IgD-negative memory B cell (primary cell): ENCODE measurements at regions not wholly inside any gene's neighbourhood (a gene's known extent, or its start where the extent isn't known, plus 50 kb on each side); places are given as distances from the start of the nearest gene placed in this dataset.
A peak's percentile ranks its signal among the peaks of the same experiment; 100 is the strongest.
"Not testable (repeated sequence)": the region's sequence is repeated elsewhere in the genome, so short reads cannot be mapped to it uniquely, and the experiment has no call there.

Source experiments
- H3K27ac Mint-ChIP-seq, 3 donors: one replicate each; pipeline ENCODE4 v1.8.0; 2020 to 2022; ENCODE audit warnings: mild to moderate bottlenecking in 3 of 3, mixed read lengths in 3 of 3, moderate library complexity in 1 of 3
- H3K27me3 Mint-ChIP-seq: one replicate; pipeline ENCODE4 v1.8.0; 2021; ENCODE audit warnings: mixed read lengths
- H3K36me3 Mint-ChIP-seq: one replicate; pipeline ENCODE4 v1.8.0; 2020; ENCODE audit warnings: mild to moderate bottlenecking, mixed read lengths
- H3K4me1 Mint-ChIP-seq, 3 donors: one replicate each; pipeline ENCODE4 v1.8.0; 2020 to 2022; ENCODE audit warnings: mixed read lengths in 3 of 3, mild to moderate bottlenecking in 1 of 3
- H3K4me3 Mint-ChIP-seq, 4 donors: one replicate each; pipeline ENCODE4 v1.8.0; 2020 to 2022; ENCODE audit warnings: mild to moderate bottlenecking in 4 of 4, mixed read lengths in 4 of 4, moderate library complexity in 3 of 4
- H3K9me3 Mint-ChIP-seq, 3 donors: one replicate each; pipeline ENCODE4 v1.8.0; 2020 to 2021; ENCODE audit warnings: mixed read lengths in 3 of 3, mild to moderate bottlenecking in 1 of 3

DNA sequence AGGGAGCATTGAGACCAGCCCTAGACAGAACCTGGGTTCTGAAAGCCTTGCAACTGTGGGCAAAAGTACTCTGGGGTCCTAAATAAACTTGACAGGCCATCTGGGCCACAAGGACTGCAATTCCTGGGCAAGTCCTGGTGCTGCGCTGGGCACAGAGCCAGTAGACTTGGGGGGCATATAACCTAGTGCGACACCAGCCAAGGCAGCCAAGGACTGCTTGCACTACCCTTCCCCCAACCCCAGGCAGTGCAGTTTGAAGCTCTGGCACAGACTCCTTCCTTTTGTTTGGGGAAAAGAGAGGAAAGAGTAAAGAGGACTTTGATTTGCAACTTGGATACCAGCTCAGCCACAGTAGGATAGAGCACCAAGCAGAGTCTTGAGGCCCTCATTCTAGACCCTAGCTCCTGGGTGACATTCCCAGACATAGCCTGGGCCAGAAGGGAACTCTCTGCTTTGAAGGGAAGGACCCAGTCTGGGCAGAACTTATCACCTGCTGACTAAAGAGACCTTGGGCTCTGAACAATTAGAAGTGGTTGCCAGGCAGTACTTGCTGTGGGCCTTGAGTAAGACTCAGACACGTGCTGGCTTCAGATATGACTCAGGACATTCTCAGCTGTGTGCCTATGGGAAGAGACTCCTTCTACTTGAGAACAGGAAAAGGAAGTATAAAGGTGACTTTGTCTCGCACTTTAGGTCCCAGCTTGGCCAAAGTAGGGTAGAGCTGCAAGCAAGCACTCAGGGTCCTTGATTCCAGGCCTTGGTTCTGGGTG is 522.8 kb downstream of the GLUD2 start:
- H3K4me3 Mint-ChIP-seq = peak overlapping the region in 1 of 4 donors; percentile 9
- no peak overlapping the region for H3K27ac Mint-ChIP-seq
- no peaks in the 10 kb centered on the region for H3K27me3 Mint-ChIP-seq
- no peaks in the 10 kb centered on the region for H3K36me3 Mint-ChIP-seq
- H3K9me3 Mint-ChIP-seq = no peaks in the 10 kb centered on the region
- H3K4me1 Mint-ChIP-seq = peaks cover 0 to 1% (median 0%) of the 10 kb centered on the region in 3 donors

DNA sequence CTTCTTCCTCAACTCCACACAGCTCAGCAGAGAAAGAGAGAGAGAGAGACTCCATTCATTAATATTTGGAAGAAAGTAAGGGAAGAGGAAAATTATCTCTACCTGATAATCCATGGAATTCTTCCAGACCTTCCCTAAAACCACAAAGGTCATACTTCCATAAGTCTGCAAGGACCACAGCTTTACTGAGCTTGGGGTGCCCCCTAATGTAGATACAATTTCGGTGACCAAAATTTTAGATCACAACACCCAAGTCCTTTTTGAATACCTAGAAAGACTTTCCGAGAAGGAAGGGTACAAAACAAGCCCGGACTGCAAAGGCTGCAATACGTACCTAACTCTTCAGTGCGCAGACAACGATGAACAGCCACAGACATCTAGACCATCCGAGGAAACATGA is 523.9 kb downstream of the GLUD2 start:
- no peak overlapping the region for H3K4me3 Mint-ChIP-seq
- no peaks in the 10 kb centered on the region for H3K9me3 Mint-ChIP-seq
- peaks cover 0 to 1% (median 0%) of the 10 kb centered on the region in 3 donors for H3K4me1 Mint-ChIP-seq
- no peaks in the 10 kb centered on the region for H3K27me3 Mint-ChIP-seq
- no peak overlapping the region for H3K27ac Mint-ChIP-seq
- H3K36me3 Mint-ChIP-seq = no peaks in the 10 kb centered on the region

DNA sequence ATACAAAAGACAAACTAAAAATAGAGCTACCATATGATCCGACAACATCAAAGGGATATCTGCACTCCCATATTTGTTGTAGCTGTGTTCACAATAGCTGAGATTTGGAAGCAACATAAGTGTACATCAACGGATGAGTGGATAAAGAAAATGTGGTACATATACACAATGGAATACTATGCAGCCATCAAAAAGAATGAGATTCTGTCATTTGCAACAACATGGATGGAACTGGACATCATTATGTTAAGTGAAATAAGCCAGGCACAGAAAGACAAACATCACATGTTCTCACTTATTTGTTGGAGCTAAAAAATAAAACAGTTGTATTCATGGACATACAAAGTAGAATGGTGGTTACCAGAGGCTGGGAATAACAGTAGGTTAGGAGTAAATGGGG is 527.0 kb downstream of the GLUD2 start:
- H3K36me3 Mint-ChIP-seq, H3K4me3 Mint-ChIP-seq, H3K4me1 Mint-ChIP-seq, H3K27ac Mint-ChIP-seq, H3K27me3 Mint-ChIP-seq, H3K9me3 Mint-ChIP-seq: not testable (repeated sequence)

DNA sequence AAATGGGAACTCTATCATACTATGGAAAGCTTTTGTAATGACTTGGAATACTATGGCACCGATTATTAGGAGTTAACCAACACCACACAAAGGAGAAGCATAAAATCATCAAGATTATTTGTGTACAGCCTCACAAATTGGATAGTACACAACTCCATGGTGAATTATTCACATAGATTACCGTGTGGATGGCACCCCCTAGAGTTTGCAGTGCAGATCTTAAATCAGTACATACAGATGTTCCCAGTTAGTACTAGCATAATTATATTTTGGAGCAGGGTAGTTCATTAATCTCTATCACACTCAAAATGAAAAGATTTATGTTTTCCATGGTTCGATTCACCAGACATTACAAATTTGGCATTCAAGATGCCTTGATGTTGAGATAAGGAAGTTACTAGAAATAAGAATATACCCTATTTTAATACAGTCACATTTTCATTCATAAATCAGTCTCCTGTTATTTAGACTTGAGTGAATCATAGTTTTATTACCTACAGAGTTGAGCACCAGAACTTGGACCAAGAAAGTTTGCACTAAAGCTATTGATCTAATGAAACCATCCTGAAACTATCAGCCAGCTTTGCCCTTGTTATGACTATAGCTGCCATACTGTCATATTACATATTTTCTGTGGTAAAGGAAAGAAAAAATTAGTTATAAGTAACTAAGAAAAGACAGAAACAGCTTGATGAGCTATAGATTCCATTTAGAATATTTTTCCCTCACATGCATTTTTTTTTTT is 531.8 kb downstream of the GLUD2 start:
- no peaks in the 10 kb centered on the region for H3K9me3 Mint-ChIP-seq

DNA sequence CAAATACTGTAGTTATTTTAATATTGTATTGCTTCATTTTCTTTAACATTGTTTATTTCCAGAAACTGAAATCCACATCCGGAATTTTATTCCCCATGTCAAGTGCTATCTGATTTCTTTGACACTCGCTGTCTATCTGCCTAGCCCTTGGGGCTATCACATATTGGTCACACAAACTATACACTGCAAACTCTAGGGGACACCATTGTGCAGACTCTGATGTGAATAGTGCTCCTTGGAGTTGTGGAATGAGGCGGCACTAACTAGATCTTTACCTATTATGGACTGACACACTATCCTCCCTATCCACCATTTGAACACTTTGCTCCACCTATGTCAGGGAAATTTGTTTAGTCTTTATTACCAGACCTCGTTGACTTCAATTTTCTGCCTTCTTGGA is 534.5 kb downstream of the GLUD2 start:
- H3K4me1 Mint-ChIP-seq = no peaks in the 10 kb centered on the region
- no peaks in the 10 kb centered on the region for H3K9me3 Mint-ChIP-seq
- H3K27ac Mint-ChIP-seq = no peak overlapping the region
- no peak overlapping the region for H3K4me3 Mint-ChIP-seq
- no peaks in the 10 kb centered on the region for H3K27me3 Mint-ChIP-seq
- H3K36me3 Mint-ChIP-seq = no peaks in the 10 kb centered on the region

More for the DNA sequence above, 531.8 kb downstream of the GLUD2 start:
- Mint-ChIP-seq H3K4me1 (no peaks in the 10 kb centered on the region), H3K27me3 (no peaks in the 10 kb centered on the region), H3K27ac (no peak overlapping the region), H3K4me3 (no peak overlapping the region), H3K36me3 (no peaks in the 10 kb centered on the region)

DNA sequence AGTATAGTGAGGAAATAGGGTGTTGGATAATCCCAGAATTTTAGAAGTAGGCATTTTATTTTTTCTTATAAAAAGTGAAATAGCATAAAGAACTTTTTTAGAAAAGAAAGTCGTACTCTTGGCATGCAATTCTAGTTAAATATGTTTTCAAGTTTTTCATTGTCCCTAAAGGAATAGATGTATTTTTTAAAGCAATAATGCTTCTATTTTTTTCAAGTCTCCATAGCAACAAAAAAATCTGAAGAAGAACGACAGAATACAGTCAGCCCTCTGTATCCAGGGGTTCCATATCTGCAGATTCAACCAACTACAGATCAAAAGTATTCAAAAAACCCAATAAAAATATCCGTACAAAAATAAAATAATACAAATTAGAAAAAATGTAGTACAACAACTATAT is 538.2 kb downstream of the GLUD2 start:
- no peak overlapping the region for H3K27ac Mint-ChIP-seq
- H3K4me1 Mint-ChIP-seq = no peaks in the 10 kb centered on the region
- H3K27me3 Mint-ChIP-seq = no peaks in the 10 kb centered on the region
- no peaks in the 10 kb centered on the region for H3K36me3 Mint-ChIP-seq
- no peak overlapping the region for H3K4me3 Mint-ChIP-seq
- H3K9me3 Mint-ChIP-seq = peaks cover 0 to 3% (median 0%) of the 10 kb centered on the region in 3 donors

DNA sequence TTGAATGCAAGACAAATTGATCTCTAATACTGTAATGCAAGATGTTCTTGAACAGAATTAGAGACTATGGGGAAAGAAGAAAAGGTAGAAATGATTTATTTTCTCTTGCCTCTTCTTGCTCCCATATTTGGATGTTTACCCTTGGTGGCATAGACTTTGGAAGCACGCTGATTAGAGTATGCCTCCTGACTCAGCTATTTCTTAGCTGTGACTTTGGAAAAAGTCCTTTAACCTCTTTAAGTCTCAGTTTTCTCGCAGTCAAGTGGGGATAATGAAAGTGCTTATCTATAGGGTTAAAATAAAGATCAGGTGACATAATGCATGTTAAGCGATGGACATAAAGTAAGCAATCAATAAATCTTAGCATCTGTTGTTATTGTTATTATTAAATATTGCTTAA is 545.5 kb downstream of the GLUD2 start:
- Mint-ChIP-seq H3K4me1 (no peaks in the 10 kb centered on the region), H3K27ac (no peak overlapping the region), H3K4me3 (no peak overlapping the region), H3K36me3 (no peaks in the 10 kb centered on the region), H3K27me3 (no peaks in the 10 kb centered on the region), H3K9me3 (peaks cover 0 to 3% (median under 1%) of the 10 kb centered on the region in 3 donors)

DNA sequence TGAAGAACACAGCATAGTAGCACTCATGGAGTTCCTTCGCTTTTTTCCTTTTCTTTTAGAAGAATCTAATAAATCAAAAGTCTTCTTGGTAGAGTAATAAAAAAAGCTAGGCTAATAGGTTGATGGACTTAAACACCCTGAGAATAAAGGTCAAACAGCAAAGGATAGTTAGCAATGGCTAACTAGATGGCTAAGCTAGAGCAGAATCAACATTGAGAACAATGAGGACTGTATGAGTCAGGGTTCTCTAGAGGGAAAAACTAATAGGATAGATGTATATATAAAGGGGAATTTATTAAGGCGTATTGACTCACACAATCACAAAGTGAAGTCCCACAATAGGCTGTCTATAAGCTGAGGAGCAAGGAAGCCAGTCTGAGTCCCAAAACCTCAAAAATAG is 550.9 kb downstream of the GLUD2 start:
- Mint-ChIP-seq H3K27me3 (no peaks in the 10 kb centered on the region), H3K36me3 (no peaks in the 10 kb centered on the region), H3K27ac (no peak overlapping the region), H3K4me1 (no peaks in the 10 kb centered on the region), H3K4me3 (no peak overlapping the region), H3K9me3 (peaks cover 0 to 3% (median 0%) of the 10 kb centered on the region in 3 donors)

DNA sequence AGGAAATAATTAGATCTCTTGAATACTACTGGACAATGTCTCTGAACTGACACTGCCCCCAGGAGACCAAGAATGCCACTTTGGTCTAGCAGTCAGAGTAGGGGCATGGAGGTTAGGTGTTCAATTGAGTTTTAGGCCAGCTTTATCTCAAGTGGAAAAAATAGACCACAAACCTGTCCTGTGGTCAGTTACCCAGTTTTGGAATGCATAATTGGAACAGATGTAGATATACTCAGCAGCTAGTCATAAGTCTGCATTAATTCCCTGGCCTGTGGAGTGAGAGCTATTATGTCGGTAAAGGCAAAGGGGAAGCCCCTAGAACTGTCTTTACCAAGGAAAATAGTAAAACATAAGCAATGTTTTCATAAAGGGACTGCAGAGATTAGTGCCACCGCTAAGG is 587.7 kb downstream of the GLUD2 start:
- peaks cover 2% of the 10 kb centered on the region for H3K36me3 Mint-ChIP-seq

DNA sequence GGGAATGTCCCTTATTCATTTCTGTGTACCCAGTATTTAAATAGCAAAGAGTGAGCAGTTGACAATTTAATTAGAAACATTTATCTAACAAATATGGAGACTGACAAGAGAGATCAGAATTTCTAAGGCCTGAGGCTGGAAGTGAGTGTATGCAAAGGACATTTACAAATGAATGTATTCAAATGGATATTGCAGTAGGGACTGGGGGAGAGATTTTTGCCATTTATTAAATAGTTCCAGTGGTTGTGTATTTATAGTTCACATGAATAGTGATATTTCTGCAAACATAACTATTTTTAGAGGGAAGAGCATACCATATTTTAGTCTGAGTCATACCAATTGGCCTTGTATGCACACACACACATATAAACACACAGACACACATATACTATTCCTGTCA is 592.4 kb downstream of the GLUD2 start:
- no peak overlapping the region for H3K4me3 Mint-ChIP-seq
- H3K36me3 Mint-ChIP-seq = no peaks in the 10 kb centered on the region
- no peaks in the 10 kb centered on the region for H3K4me1 Mint-ChIP-seq
- no peaks in the 10 kb centered on the region for H3K9me3 Mint-ChIP-seq
- H3K27ac Mint-ChIP-seq = no peak overlapping the region
- H3K27me3 Mint-ChIP-seq = no peaks in the 10 kb centered on the region

More for the DNA sequence above, 587.7 kb downstream of the GLUD2 start:
- Mint-ChIP-seq H3K27ac (no peak overlapping the region), H3K9me3 (no peaks in the 10 kb centered on the region), H3K4me1 (no peaks in the 10 kb centered on the region), H3K4me3 (no peak overlapping the region), H3K27me3 (no peaks in the 10 kb centered on the region)

DNA sequence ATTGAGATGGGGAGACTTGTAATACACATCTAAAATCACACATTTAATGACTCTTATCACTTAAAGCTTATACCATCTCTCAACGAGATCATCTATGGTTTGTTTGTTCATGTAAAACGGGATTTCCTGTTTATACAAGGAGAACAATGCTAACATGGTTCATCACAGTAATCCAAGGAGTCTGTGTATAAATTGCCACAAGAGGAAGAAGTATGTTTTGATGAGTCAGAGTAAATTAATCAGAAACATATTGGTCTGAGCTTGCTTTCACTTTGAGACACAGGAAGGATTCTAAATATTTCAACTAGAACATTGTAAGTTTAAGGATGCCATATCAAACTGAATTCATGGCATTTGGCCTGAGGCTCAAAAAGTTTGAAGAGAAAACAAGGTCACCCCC is 594.1 kb downstream of the GLUD2 start:
- Mint-ChIP-seq H3K36me3 (no peaks in the 10 kb centered on the region), H3K4me1 (no peaks in the 10 kb centered on the region), H3K4me3 (no peak overlapping the region), H3K9me3 (no peaks in the 10 kb centered on the region), H3K27me3 (no peaks in the 10 kb centered on the region), H3K27ac (no peak overlapping the region)

DNA sequence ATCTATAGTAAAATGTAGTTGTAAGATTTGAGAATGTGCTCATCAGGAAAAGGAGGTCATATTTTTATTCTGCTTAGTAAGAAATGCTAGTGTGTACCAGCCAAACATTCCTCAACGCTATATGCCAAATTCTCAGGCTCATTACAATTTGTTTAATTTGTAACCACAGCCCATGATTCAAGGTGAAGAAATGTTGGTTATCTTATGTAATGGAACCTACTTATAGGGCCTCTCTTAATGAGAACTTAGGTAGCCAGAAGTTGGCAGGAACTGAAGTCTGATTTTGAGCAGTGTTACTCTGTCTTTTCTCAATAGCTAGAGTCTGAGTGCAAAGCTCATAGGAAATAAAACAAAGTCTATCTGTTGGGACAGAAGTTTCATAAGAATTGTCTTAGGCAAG is 595.0 kb downstream of the GLUD2 start:
- no peaks in the 10 kb centered on the region for H3K36me3 Mint-ChIP-seq
- H3K4me3 Mint-ChIP-seq = no peak overlapping the region
- H3K27ac Mint-ChIP-seq = no peak overlapping the region
- no peaks in the 10 kb centered on the region for H3K4me1 Mint-ChIP-seq
- H3K9me3 Mint-ChIP-seq = peaks cover 0 to under 1% (median 0%) of the 10 kb centered on the region in 3 donors
- H3K27me3 Mint-ChIP-seq = no peaks in the 10 kb centered on the region

DNA sequence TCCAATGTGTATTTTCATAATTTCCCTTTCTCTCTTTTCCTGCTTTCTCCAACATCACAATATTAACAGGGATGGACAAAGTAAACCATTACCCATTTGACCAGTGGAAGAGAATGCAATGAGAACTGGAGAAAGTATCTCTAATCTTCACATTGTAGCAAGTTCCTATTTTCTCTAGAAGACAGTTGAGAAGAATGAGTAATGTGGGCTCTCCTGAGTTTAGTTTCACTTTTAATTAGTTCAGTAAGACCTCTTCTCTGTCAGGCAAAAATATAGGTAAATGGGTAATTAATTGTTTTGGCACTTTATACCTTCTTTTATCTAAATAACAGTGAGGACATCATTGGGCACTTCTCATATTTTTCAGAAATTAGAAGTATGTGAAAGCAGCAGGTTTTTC is 602.0 kb downstream of the GLUD2 start:
- Mint-ChIP-seq H3K27me3 (no peaks in the 10 kb centered on the region), H3K9me3 (peaks cover 0 to 10% (median 4%) of the 10 kb centered on the region in 3 donors), H3K4me1 (no peaks in the 10 kb centered on the region), H3K27ac (no peak overlapping the region), H3K36me3 (no peaks in the 10 kb centered on the region), H3K4me3 (no peak overlapping the region)

DNA sequence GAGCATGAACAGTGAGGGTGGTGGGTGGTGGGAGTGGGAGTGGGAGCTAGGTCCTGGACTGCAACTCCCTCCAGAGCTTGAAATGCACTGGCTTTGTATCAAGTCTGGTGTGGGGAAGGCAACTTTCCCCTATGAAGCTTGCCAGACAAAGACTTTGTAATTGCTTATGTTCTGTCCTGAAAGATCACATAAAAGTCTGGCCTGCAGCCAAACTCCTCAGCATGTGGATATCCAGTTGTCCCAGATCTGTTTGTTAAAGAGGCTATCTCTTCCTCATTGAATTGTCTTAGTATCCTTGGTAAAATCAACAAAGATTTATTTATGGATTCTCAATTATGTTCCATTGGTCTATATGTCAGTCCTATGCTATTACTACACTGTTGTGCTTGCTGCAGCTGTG is 607.9 kb downstream of the GLUD2 start:
- H3K27ac Mint-ChIP-seq = no peak overlapping the region
- H3K36me3 Mint-ChIP-seq = no peaks in the 10 kb centered on the region
- no peak overlapping the region for H3K4me3 Mint-ChIP-seq
- peaks cover 0 to 7% (median 6%) of the 10 kb centered on the region in 3 donors for H3K9me3 Mint-ChIP-seq
- no peaks in the 10 kb centered on the region for H3K4me1 Mint-ChIP-seq
- no peaks in the 10 kb centered on the region for H3K27me3 Mint-ChIP-seq

DNA sequence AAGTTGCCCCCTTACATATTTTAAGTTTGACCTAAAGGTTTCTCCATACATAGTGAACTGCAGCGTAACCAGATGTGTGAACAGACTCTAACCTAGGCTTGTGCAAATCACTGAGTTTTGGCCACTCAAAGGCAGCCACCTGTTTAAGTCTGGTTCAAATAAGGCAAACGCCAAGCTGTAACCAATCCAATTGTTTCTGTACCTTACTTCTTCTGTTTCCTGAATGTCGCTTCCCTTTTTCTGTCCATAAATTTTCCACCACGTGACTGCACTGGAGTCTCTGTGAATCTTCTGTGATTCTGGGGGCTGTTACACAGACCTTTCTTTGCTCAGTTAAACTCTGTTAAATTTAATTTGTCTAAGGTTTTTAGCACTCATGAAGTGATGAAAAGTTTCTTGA is 618.8 kb downstream of the GLUD2 start:
- no peak overlapping the region for H3K27ac Mint-ChIP-seq
- no peak overlapping the region for H3K4me3 Mint-ChIP-seq
- H3K4me1 Mint-ChIP-seq = peaks cover 0 to 2% (median 0%) of the 10 kb centered on the region in 3 donors
- H3K36me3 Mint-ChIP-seq = no peaks in the 10 kb centered on the region
- peaks cover 0 to 2% (median 2%) of the 10 kb centered on the region in 3 donors for H3K9me3 Mint-ChIP-seq
- H3K27me3 Mint-ChIP-seq = no peaks in the 10 kb centered on the region

DNA sequence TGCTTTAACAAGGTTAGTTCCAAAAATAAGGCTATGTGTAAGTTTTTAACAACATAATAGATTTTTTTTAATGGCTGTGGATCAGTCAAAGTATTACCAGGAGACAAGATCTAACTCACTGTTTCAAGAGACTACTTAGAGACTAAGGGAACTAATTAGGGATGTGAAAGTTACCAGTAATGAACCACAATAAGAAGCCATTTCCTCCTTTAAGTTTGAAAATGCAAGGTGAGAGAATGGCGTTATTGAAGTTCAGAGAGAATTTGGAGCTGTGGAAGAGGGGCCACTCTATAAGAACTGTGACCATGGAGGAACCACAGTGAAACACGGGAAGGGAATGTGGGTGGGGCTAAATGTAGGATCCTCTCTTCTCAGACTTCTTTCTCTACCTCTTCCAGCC is 624.2 kb downstream of the GLUD2 start:
- Mint-ChIP-seq H3K4me1 (peaks cover 0 to 2% (median 0%) of the 10 kb centered on the region in 3 donors), H3K36me3 (no peaks in the 10 kb centered on the region), H3K27me3 (no peaks in the 10 kb centered on the region), H3K9me3 (peaks cover 7 to 12% (median 8%) of the 10 kb centered on the region in 3 donors), H3K27ac (no peak overlapping the region), H3K4me3 (no peak overlapping the region)
